Right lobe of liver (tissue), 6 donors: ENCODE measurements at regions not wholly inside any gene's neighbourhood (a gene's known extent, or its start where the extent isn't known, plus 50 kb on each side); places are given as distances from the start of the nearest gene placed in this dataset.

Experiments
- ATAC-seq, 4 donors: fragments of 200-7000 bp; cut with Tn5 transposase; one replicate each; pipeline ENCODE4 v1.9.1; 2020; ENCODE audit warnings: mild to moderate bottlenecking in 4 of 4, moderate library complexity in 4 of 4
- DNase-seq, 3 donors: peaks; one replicate each; pipeline ENCODE4 v3.0.0-alpha.2; 2020
- H3K27ac ChIP-seq, 3 donors: fragments of 200-600 bp; one replicate each; pipeline ENCODE4 v1.8.0; 2022
- H3K27me3 ChIP-seq, 2 donors: fragments of 200-600 bp; one replicate each; pipeline ENCODE4 v1.8.0; 2022
- H3K36me3 ChIP-seq, 4 donors: fragments of 200-600 bp; sonication (generic) in 1 of 4; one replicate each; pipeline versions ENCODE4 v1.5.1 to v1.8.0; 2017 to 2022; ENCODE audit warnings: control low read depth in 1 of 4
- H3K4me1 ChIP-seq, 4 donors: fragments of 200-600 bp; sonication (generic) in 1 of 4; one replicate each; pipeline versions ENCODE4 v1.5.1 to v1.8.0; 2017 to 2022; ENCODE audit warnings: control low read depth in 1 of 4
- H3K4me3 ChIP-seq, 3 donors: fragments of 200-600 bp; one replicate each; pipeline ENCODE4 v1.8.0; 2022
- H3K9me3 ChIP-seq, 4 donors: fragments of 200-600 bp; sonication (generic) in 1 of 4; one replicate each; pipeline versions ENCODE4 v1.5.1 to v1.8.0; 2017 to 2022; ENCODE audit warnings: control low read depth in 1 of 4
- POLR2A ChIP-seq: fragments of 450-650 bp; IDR thresholded peaks from one replicate; pipeline ENCODE4 v1.6.1; 2017; ENCODE audit warnings: antibody characterized with exemption, mild to moderate bottlenecking
- WGBS: methylation state at CpG from one replicate; pipeline ENCODE4 v1.1.6; 2018; ENCODE audit warnings: low coverage, low lambda C conversion rate; ENCODE audit not compliant: insufficient coverage; ENCODE audit errors: missing lambda C conversion rate; 5-methylcytosine and 5-hydroxymethylcytosine counted together
- intact Hi-C, 2 donors: fragments of 100-400 bp; cut with DNase I; formaldehyde crosslinking; loops; one replicate each; pipeline versions ENCODE4 v1.11.2 to v1.14.1; 2022
- TF ChIP-seq, protein P1 (sequence below), 4 donors: fragments of 200-600 bp in 3 of 4; fragments of 450-650 bp in 1 of 4; IDR thresholded peaks; one replicate each; pipeline versions ENCODE4 v1.5.1 to v1.8.0; 2016 to 2022; ENCODE audit warnings: antibody characterized with exemption in 4 of 4, mild to moderate bottlenecking in 2 of 4
- donor health status: DM: no; HTN: yes; CAD: no.
- donor health status: DM: no; HTN: no; CAD: no.
- donor health status: DM: no; HTN: no; CAD: no.
- donor health status: DM: no; HTN: yes; CAD: no.
- donor health status: DM: no; HTN: yes; CAD: no.

DNA sequence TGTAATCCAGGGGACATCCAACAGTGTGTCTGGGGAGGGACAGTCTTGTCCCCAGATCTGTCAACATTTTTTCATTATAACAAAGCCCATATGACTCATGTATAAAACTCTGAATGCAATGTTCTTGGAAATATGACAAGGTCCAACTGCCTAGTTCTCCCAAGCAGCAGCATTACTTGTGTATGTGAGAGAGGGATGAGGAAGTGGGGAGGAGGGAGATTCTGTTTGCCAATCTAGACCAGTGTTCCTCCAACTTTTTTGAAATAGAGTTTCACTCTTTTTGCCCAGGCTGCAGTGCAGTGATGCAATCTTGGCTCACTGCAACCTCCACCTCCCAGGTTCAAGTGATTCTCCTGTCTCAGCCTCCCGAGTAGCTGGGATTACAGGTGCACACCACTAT lies 394.8 kb downstream of the DHX35 start:
- no peak for TF ChIP-seq POLR2A
- TF ChIP-seq, protein P1, sequence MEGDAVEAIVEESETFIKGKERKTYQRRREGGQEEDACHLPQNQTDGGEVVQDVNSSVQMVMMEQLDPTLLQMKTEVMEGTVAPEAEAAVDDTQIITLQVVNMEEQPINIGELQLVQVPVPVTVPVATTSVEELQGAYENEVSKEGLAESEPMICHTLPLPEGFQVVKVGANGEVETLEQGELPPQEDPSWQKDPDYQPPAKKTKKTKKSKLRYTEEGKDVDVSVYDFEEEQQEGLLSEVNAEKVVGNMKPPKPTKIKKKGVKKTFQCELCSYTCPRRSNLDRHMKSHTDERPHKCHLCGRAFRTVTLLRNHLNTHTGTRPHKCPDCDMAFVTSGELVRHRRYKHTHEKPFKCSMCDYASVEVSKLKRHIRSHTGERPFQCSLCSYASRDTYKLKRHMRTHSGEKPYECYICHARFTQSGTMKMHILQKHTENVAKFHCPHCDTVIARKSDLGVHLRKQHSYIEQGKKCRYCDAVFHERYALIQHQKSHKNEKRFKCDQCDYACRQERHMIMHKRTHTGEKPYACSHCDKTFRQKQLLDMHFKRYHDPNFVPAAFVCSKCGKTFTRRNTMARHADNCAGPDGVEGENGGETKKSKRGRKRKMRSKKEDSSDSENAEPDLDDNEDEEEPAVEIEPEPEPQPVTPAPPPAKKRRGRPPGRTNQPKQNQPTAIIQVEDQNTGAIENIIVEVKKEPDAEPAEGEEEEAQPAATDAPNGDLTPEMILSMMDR (IDR thresholded peaks at IDR 0.05): no peak
- Histone ChIP-seq H3K36me3 (no peaks in the 10 kb centered on the region), H3K4me3 (no peak overlapping the region), H3K4me1 (no peaks in the 10 kb centered on the region), H3K27me3 (no peaks in the 10 kb centered on the region), H3K27ac (no peak overlapping the region), H3K9me3 (no peaks in the 10 kb centered on the region)
- intact Hi-C loops: no loop called here
- DNase-seq (no peak), ATAC-seq (peak in 3 of 4 donors; percentile 20 to 50 (median 33))
- 88% methylated on average over 1 of the region's 1 CpG for WGBS

- intact Hi-C loops: no loop called here
These were observed 387.1 kb downstream of the DHX35 start for GRCh38 chr20:39349240-39349639.

GRCh38 chr20:39347626-39348025 lies 385.5 kb downstream of the DHX35 start:
- ATAC-seq: no peak
- Histone ChIP-seq H3K4me3 (no peak overlapping the region), H3K27ac (no peak overlapping the region), H3K27me3 (no peaks in the 10 kb centered on the region), H3K9me3 (no peaks in the 10 kb centered on the region), H3K4me1 (no peaks in the 10 kb centered on the region), H3K36me3 (no peaks in the 10 kb centered on the region)
- intact Hi-C loops: no loop called here
- WGBS: no CpG with 5 or more reads among the region's 5 CpGs
- no peak for DNase-seq
- TF ChIP-seq POLR2A: no peak
- TF ChIP-seq, protein P1 (IDR thresholded peaks at IDR 0.05): no peak

More at GRCh38 chr20:39349240-39349639, 387.1 kb downstream of the DHX35 start:
- Histone ChIP-seq H3K4me1 (no peaks in the 10 kb centered on the region), H3K4me3 (no peak overlapping the region), H3K9me3 (no peaks in the 10 kb centered on the region), H3K27ac (no peak overlapping the region), H3K36me3 (no peaks in the 10 kb centered on the region), H3K27me3 (no peaks in the 10 kb centered on the region)
- no peak for TF ChIP-seq POLR2A
- DNase-seq: no peak
- ATAC-seq: no peak
- WGBS: 68% methylated on average over 4 of the region's 4 CpGs

GRCh38 chr20:39342463-39342862 lies 380.3 kb downstream of the DHX35 start:
- TF ChIP-seq, protein P1 (IDR thresholded peaks at IDR 0.05): no peak
- TF ChIP-seq POLR2A: no peak
- intact Hi-C loops: no loop called here
- no peak overlapping the region for H3K4me3 ChIP-seq
- DNase-seq: no peak
- no peaks in the 10 kb centered on the region for H3K4me1 ChIP-seq
- H3K27me3 ChIP-seq: no peaks in the 10 kb centered on the region
- no peaks in the 10 kb centered on the region for H3K36me3 ChIP-seq
- no peak for ATAC-seq
- WGBS: 11% methylated on average over 1 of the region's 1 CpG
- H3K27ac ChIP-seq: no peak overlapping the region
- H3K9me3 ChIP-seq: no peaks in the 10 kb centered on the region

DNA sequence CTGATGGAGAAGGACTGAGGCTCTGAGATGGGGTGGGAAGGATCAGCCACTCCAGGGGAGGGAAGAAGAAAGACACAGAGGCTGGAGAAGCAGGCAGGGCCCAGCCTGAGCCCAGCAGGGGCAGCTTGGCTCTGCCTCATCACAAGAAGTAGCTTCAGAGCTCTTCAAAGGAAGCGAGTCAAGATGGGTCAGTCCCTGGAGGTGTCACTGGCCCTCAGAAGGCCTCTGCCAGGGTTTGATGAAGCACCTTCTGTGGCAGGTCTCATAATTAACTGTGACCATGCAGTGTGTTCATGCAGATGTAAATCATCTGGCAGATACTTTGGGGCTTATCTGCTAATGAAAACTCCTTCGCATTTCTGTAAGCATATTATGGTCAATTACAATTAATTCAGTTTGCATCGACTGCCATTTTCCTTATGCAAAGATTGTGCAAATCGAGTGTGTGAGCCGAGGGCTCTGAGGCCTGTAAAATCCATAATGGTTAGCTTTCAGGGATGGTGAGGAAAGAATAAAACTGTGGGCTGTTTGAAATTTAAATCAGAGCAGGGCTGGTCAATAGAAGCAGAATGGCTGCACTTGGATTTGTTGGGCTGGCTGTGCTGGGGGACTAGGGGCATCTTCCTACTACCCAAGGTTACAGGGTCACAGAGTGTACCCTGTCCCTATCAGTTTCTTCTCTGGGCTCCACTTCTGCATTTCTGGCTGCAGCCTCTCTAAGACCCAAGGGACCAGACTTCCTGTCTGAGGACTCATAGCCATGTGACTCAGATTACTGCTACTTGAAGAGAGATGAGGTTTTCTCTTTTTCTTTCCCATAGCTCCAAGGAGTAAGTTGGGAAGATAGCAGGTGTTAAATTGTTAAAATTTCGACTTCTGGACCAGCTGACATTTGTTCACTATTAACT lies 376.6 kb downstream of the DHX35 start:
- no peaks in the 10 kb centered on the region for H3K36me3 ChIP-seq
- ATAC-seq: peak in 3 of 4 donors; percentile 44 to 63 (median 63)
- no peak overlapping the region for H3K4me3 ChIP-seq
- H3K27ac ChIP-seq: no peak overlapping the region
- TF ChIP-seq POLR2A: no peak
- TF ChIP-seq, protein P1 (IDR thresholded peaks at IDR 0.05): no peak
- no peaks in the 10 kb centered on the region for H3K27me3 ChIP-seq
- intact Hi-C loops: no loop called here
- WGBS: 59% methylated on average over 5 of the region's 6 CpGs
- H3K9me3 ChIP-seq: no peaks in the 10 kb centered on the region
- no peak for DNase-seq
- H3K4me1 ChIP-seq: no peaks in the 10 kb centered on the region
